ENCODE measurements at regions not wholly inside any gene's neighbourhood (a gene's known extent, or its start where the extent isn't known, plus 50 kb on each side); places are given as distances from the start of the nearest gene placed in this dataset.

GRCh38 chr14:29354486-29354885 is 573.2 kb downstream of the PRKD1 start:
- H3K56ac ChIP-seq (ENCODE audit: insufficient read length, low read depth, low read length), result no peak overlapping the region
- H3K27me3 ChIP-seq (ENCODE audit: insufficient read depth, low read length), result no peaks in the 10 kb centered on the region
- H2BK15ac ChIP-seq (ENCODE audit: low read depth, low read length), result no peak overlapping the region
- no peak for DNase-seq
- Mint-ChIP-seq H3K27ac (no peak overlapping the region), H3K27me3 (ENCODE audit: low read depth) (peaks cover 4% of the 10 kb centered on the region), H3K9me3 (no peaks in the 10 kb centered on the region), H3K4me3 (no peak overlapping the region), H3K36me3 (ENCODE audit: insufficient read depth in 1 of 3, low read depth in 3 of 3) (peaks cover 0 to 13% (median 0%) of the 10 kb centered on the region in 3 experiments; a peak in 2 of 7 replicates), H3K4me1 (no peaks in the 10 kb centered on the region)
- H3K27ac ChIP-seq (ENCODE audit: insufficient read length, low read depth, low read length), result no peak overlapping the region
- no peaks in the 10 kb centered on the region for H3K9me3 ChIP-seq (ENCODE audit: control insufficient read depth, low read depth, low read length)
- no peak overlapping the region for H4K5ac ChIP-seq (ENCODE audit: insufficient read length, low read depth, low read length)
- no peak overlapping the region for H3K9ac ChIP-seq (ENCODE audit: extremely low read depth, insufficient read length, low read length)
- H2BK5ac ChIP-seq (ENCODE audit: insufficient read length, low read length), result no peak overlapping the region
- H3K23me2 ChIP-seq (ENCODE audit: insufficient read length, low read depth, low read length, poor library complexity, severe bottlenecking), result no peaks in the 10 kb centered on the region
- no peaks in the 10 kb centered on the region for H4K20me1 ChIP-seq (ENCODE audit: control insufficient read depth, insufficient read depth, insufficient read length)
- H3K23ac ChIP-seq (ENCODE audit: insufficient read length, low read depth, low read length), result no peak overlapping the region
- H4K91ac ChIP-seq (ENCODE audit: insufficient read length, low read depth, low read length), result no peak overlapping the region
- no peak overlapping the region for H2BK12ac ChIP-seq (ENCODE audit: insufficient read length, low read depth, low read length)
- no peak overlapping the region for H2BK20ac ChIP-seq (ENCODE audit: low read depth, low read length, poor library complexity, severe bottlenecking)
- TF ChIP-seq, protein P1, sequence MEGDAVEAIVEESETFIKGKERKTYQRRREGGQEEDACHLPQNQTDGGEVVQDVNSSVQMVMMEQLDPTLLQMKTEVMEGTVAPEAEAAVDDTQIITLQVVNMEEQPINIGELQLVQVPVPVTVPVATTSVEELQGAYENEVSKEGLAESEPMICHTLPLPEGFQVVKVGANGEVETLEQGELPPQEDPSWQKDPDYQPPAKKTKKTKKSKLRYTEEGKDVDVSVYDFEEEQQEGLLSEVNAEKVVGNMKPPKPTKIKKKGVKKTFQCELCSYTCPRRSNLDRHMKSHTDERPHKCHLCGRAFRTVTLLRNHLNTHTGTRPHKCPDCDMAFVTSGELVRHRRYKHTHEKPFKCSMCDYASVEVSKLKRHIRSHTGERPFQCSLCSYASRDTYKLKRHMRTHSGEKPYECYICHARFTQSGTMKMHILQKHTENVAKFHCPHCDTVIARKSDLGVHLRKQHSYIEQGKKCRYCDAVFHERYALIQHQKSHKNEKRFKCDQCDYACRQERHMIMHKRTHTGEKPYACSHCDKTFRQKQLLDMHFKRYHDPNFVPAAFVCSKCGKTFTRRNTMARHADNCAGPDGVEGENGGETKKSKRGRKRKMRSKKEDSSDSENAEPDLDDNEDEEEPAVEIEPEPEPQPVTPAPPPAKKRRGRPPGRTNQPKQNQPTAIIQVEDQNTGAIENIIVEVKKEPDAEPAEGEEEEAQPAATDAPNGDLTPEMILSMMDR (conservative IDR thresholded peaks at IDR 0.05), result no peak
- H2AFZ ChIP-seq (ENCODE audit: low read length), result no peak overlapping the region
- no peak overlapping the region for H3T11ph ChIP-seq (ENCODE audit: low read length)
- H2AK5ac ChIP-seq (ENCODE audit: insufficient read length, low read length), result no peak overlapping the region
- no peak overlapping the region for H2BK120ac ChIP-seq (ENCODE audit: low read depth, low read length, poor library complexity, severe bottlenecking)
- no peak overlapping the region for H3K4ac ChIP-seq (ENCODE audit: low read depth, low read length)
- no peaks in the 10 kb centered on the region for H3K79me1 ChIP-seq (ENCODE audit: insufficient read depth, low read depth, low read length, poor library complexity, severe bottlenecking)
- no peak overlapping the region for H4K8ac ChIP-seq (replicated peaks; ENCODE audit: insufficient read length, low read depth, low read length)
- no peak overlapping the region for H3K14ac ChIP-seq (ENCODE audit: insufficient read depth, low read length)
- H3K79me2 ChIP-seq (ENCODE audit: insufficient read depth, low read length), result no peaks in the 10 kb centered on the region
- H3K18ac ChIP-seq (ENCODE audit: insufficient read length, low read depth, low read length), result no peak overlapping the region
- H3K4me1 ChIP-seq (ENCODE audit: insufficient read depth, low read length), result no peaks in the 10 kb centered on the region
- WGBS (ENCODE audit: extremely low coverage, insufficient read length, low lambda C conversion rate), result no CpG with 5 or more reads among the region's 4 CpGs
- no peak overlapping the region for H3K4me2 ChIP-seq (ENCODE audit: insufficient read depth, insufficient read length, low read length)

All from H9 (cell line).